ENCODE measurements at regions not wholly inside any gene's neighbourhood (a gene's known extent, or its start where the extent isn't known, plus 50 kb on each side); places are given as distances from the start of the nearest gene placed in this dataset.

DNA sequence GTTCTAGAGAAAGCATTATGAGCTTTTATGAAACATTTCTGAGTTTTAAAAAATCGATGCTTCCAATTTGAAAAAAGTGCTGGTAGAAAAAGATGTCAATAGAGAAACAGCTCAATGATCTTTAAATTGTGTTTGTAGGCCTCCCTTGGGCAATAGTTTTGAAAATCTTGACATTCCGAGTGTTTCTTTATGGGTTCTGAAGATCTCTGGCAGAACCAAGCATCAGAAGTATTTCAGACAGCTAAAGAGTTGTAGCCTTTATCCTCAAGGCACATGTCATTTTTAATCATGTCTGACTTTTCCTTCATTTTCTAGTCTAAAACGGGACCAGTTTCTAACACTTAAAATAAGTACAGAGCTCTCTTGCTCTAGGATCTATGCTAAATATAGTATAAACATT, 188.1 kb upstream of the CBLB start:
- Histone ChIP-seq H3K79me2 (ENCODE audit: low read length) (no peaks in the 10 kb centered on the region), H3K36me3 (ENCODE audit: insufficient read depth, low read length) (no peaks in the 10 kb centered on the region), H3K9ac (ENCODE audit: low read length) (no peak overlapping the region), H3K9me2 (replicated peaks; ENCODE audit: insufficient read depth, low read length) (no peaks in the 10 kb centered on the region), H3K27me3 (ENCODE audit: low read length) (no peaks in the 10 kb centered on the region), H3K27ac (ENCODE audit: low read length) (no peak overlapping the region), H3K4me3 (ENCODE audit: low read length) (no peak overlapping the region), H2AFZ (ENCODE audit: low read length) (no peak overlapping the region), H3K9me3 (ENCODE audit: low read length) (no peaks in the 10 kb centered on the region), H3K4me2 (ENCODE audit: low read depth, low read length, poor library complexity, severe bottlenecking) (no peak overlapping the region), H3K4me1 (ENCODE audit: low read length) (no peaks in the 10 kb centered on the region), H4K20me1 (ENCODE audit: insufficient read depth, low read depth, low read length) (no peaks in the 10 kb centered on the region)
- DNase-seq, result no peak

- Histone ChIP-seq H3K9me2 (replicated peaks; ENCODE audit: insufficient read depth, low read length) (no peaks in the 10 kb centered on the region), H3K36me3 (ENCODE audit: insufficient read depth, low read length) (no peaks in the 10 kb centered on the region), H3K4me1 (ENCODE audit: low read length) (no peaks in the 10 kb centered on the region), H3K4me2 (ENCODE audit: low read depth, low read length, poor library complexity, severe bottlenecking) (no peak overlapping the region), H2AFZ (ENCODE audit: low read length) (no peak overlapping the region), H3K27ac (ENCODE audit: low read length) (no peak overlapping the region), H3K9me3 (ENCODE audit: low read length) (no peaks in the 10 kb centered on the region), H3K4me3 (ENCODE audit: low read length) (no peak overlapping the region), H3K79me2 (ENCODE audit: low read length) (no peaks in the 10 kb centered on the region), H3K9ac (ENCODE audit: low read length) (no peak overlapping the region), H3K27me3 (ENCODE audit: low read length) (no peaks in the 10 kb centered on the region), H4K20me1 (ENCODE audit: insufficient read depth, low read depth, low read length) (no peaks in the 10 kb centered on the region)
- no peak for DNase-seq
These were observed 189.7 kb upstream of the CBLB start for GRCh38 chr3:106058475-106058874.

- H3K4me2 ChIP-seq (ENCODE audit: low read depth, low read length, poor library complexity, severe bottlenecking), result no peak overlapping the region
- no peaks in the 10 kb centered on the region for H4K20me1 ChIP-seq (ENCODE audit: insufficient read depth, low read depth, low read length)
- no peaks in the 10 kb centered on the region for H3K79me2 ChIP-seq (ENCODE audit: low read length)
- no peaks in the 10 kb centered on the region for H3K9me3 ChIP-seq (ENCODE audit: low read length)
- H2AFZ ChIP-seq (ENCODE audit: low read length), result no peak overlapping the region
- H3K4me1 ChIP-seq (ENCODE audit: low read length), result no peaks in the 10 kb centered on the region
- no peaks in the 10 kb centered on the region for H3K9me2 ChIP-seq (replicated peaks; ENCODE audit: insufficient read depth, low read length)
- H3K4me3 ChIP-seq (ENCODE audit: low read length), result no peak overlapping the region
- H3K36me3 ChIP-seq (ENCODE audit: insufficient read depth, low read length), result no peaks in the 10 kb centered on the region
- H3K9ac ChIP-seq (ENCODE audit: low read length), result no peak overlapping the region
- H3K27me3 ChIP-seq (ENCODE audit: low read length), result no peaks in the 10 kb centered on the region
- DNase-seq, result no peak
- H3K27ac ChIP-seq (ENCODE audit: low read length), result no peak overlapping the region
These were observed 191.2 kb upstream of the CBLB start for GRCh38 chr3:106059953-106060517.

DNA sequence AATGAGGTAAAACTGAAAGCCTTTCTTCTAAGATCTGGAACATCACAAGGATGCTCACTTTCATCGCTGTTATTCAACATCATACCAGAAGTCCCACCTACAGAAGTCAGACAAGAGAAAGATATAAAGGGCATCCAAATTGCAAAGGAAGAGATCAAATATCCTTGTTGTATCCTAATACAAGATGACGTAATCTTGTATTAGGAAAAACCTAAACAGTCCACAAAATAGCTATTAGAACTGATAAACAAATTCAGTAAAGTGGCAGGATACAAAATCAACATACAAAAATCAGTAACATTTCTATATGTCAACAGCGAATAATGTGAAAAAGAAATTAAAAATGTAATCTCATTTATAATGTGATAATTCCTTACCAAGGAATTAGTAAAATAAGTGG, 195.1 kb upstream of the CBLB start:
- no peak overlapping the region for H3K4me3 ChIP-seq (ENCODE audit: low read length)
- no peak overlapping the region for H3K9ac ChIP-seq (ENCODE audit: low read length)
- no peaks in the 10 kb centered on the region for H3K79me2 ChIP-seq (ENCODE audit: low read length)
- H3K9me3 ChIP-seq (ENCODE audit: low read length), result no peaks in the 10 kb centered on the region
- H2AFZ ChIP-seq (ENCODE audit: low read length), result no peak overlapping the region
- no peak for DNase-seq
- no peaks in the 10 kb centered on the region for H3K36me3 ChIP-seq (ENCODE audit: insufficient read depth, low read length)
- no peaks in the 10 kb centered on the region for H4K20me1 ChIP-seq (ENCODE audit: insufficient read depth, low read depth, low read length)
- H3K27me3 ChIP-seq (ENCODE audit: low read length), result no peaks in the 10 kb centered on the region
- no peaks in the 10 kb centered on the region for H3K4me1 ChIP-seq (ENCODE audit: low read length)
- H3K4me2 ChIP-seq (ENCODE audit: low read depth, low read length, poor library complexity, severe bottlenecking), result no peak overlapping the region
- H3K27ac ChIP-seq (ENCODE audit: low read length), result no peak overlapping the region
- H3K9me2 ChIP-seq (replicated peaks; ENCODE audit: insufficient read depth, low read length), result no peaks in the 10 kb centered on the region

GRCh38 chr3:106065831-106066230, 197.0 kb upstream of the CBLB start:
- Histone ChIP-seq H3K27me3 (ENCODE audit: low read length) (no peaks in the 10 kb centered on the region), H2AFZ (ENCODE audit: low read length) (no peak overlapping the region), H3K9ac (ENCODE audit: low read length) (no peak overlapping the region), H3K36me3 (ENCODE audit: insufficient read depth, low read length) (no peaks in the 10 kb centered on the region), H3K9me3 (ENCODE audit: low read length) (no peaks in the 10 kb centered on the region), H3K27ac (ENCODE audit: low read length) (no peak overlapping the region), H3K4me1 (ENCODE audit: low read length) (no peaks in the 10 kb centered on the region), H3K4me2 (ENCODE audit: low read depth, low read length, poor library complexity, severe bottlenecking) (no peak overlapping the region), H4K20me1 (ENCODE audit: insufficient read depth, low read depth, low read length) (no peaks in the 10 kb centered on the region), H3K79me2 (ENCODE audit: low read length) (no peaks in the 10 kb centered on the region), H3K4me3 (ENCODE audit: low read length) (no peak overlapping the region), H3K9me2 (replicated peaks; ENCODE audit: insufficient read depth, low read length) (no peaks in the 10 kb centered on the region)
- DNase-seq, result no peak

GRCh38 chr3:106067711-106068110, 198.9 kb upstream of the CBLB start:
- Histone ChIP-seq H3K36me3 (ENCODE audit: insufficient read depth, low read length) (no peaks in the 10 kb centered on the region), H4K20me1 (ENCODE audit: insufficient read depth, low read depth, low read length) (no peaks in the 10 kb centered on the region), H3K27ac (ENCODE audit: low read length) (no peak overlapping the region), H3K9me2 (replicated peaks; ENCODE audit: insufficient read depth, low read length) (no peaks in the 10 kb centered on the region), H3K27me3 (ENCODE audit: low read length) (no peaks in the 10 kb centered on the region), H3K79me2 (ENCODE audit: low read length) (no peaks in the 10 kb centered on the region), H2AFZ (ENCODE audit: low read length) (no peak overlapping the region), H3K9ac (ENCODE audit: low read length) (no peak overlapping the region), H3K4me2 (ENCODE audit: low read depth, low read length, poor library complexity, severe bottlenecking) (no peak overlapping the region), H3K9me3 (ENCODE audit: low read length) (no peaks in the 10 kb centered on the region), H3K4me3 (ENCODE audit: low read length) (no peak overlapping the region), H3K4me1 (ENCODE audit: low read length) (no peaks in the 10 kb centered on the region)
- DNase-seq, result no peak

DNA sequence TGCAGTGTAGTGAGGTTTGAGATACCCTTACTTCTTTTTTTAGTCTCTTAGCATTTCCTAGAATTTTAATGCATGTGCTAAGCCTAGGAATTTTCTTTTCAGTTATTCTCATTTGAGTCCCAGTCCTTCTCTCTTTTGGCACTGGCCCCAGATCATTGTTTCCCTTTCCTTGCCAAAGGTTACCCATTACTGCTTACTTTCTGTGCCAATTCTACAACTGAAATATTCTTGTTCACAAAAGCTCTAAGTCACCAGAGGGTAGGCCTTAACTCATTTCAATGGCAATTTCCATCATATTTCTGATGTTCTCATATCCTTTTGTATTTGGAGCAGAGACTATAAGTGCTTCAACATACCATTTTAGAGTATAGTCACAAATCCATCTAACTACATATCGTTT, 199.6 kb upstream of the CBLB start:
- Histone ChIP-seq H3K27me3 (ENCODE audit: low read length) (no peaks in the 10 kb centered on the region), H2AFZ (ENCODE audit: low read length) (no peak overlapping the region), H3K4me3 (ENCODE audit: low read length) (no peak overlapping the region), H3K27ac (ENCODE audit: low read length) (no peak overlapping the region), H3K9ac (ENCODE audit: low read length) (no peak overlapping the region), H4K20me1 (ENCODE audit: insufficient read depth, low read depth, low read length) (no peaks in the 10 kb centered on the region), H3K79me2 (ENCODE audit: low read length) (no peaks in the 10 kb centered on the region), H3K4me2 (ENCODE audit: low read depth, low read length, poor library complexity, severe bottlenecking) (no peak overlapping the region), H3K4me1 (ENCODE audit: low read length) (no peaks in the 10 kb centered on the region), H3K9me2 (replicated peaks; ENCODE audit: insufficient read depth, low read length) (no peaks in the 10 kb centered on the region), H3K9me3 (ENCODE audit: low read length) (no peaks in the 10 kb centered on the region), H3K36me3 (ENCODE audit: insufficient read depth, low read length) (no peaks in the 10 kb centered on the region)
- no peak for DNase-seq

DNA sequence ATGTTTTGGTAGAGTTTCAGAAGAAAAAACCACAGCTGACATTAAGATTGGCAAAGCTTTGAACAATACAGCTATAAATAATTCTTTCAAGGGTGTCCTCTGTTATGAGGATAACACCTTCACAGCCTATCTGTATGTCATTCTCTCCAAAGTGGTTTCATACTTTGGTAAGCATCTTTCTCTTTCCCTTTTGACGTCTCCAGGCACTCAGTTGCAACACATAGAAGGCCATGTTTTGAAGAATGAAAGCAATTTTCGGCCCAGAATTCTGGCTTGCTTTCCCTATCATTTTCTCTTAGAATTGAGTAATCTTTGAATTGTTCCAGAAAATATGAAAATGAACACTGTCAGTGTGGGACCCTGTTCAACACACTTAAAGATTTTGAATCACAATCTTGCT, 200.0 kb upstream of the CBLB start:
- Histone ChIP-seq H3K9ac (ENCODE audit: low read length) (no peak overlapping the region), H3K27me3 (ENCODE audit: low read length) (no peaks in the 10 kb centered on the region), H3K4me1 (ENCODE audit: low read length) (no peaks in the 10 kb centered on the region), H3K9me2 (replicated peaks; ENCODE audit: insufficient read depth, low read length) (no peaks in the 10 kb centered on the region), H3K79me2 (ENCODE audit: low read length) (no peaks in the 10 kb centered on the region), H3K27ac (ENCODE audit: low read length) (no peak overlapping the region), H2AFZ (ENCODE audit: low read length) (no peak overlapping the region), H3K4me2 (ENCODE audit: low read depth, low read length, poor library complexity, severe bottlenecking) (no peak overlapping the region), H3K9me3 (ENCODE audit: low read length) (no peaks in the 10 kb centered on the region), H4K20me1 (ENCODE audit: insufficient read depth, low read depth, low read length) (no peaks in the 10 kb centered on the region), H3K36me3 (ENCODE audit: insufficient read depth, low read length) (no peaks in the 10 kb centered on the region), H3K4me3 (ENCODE audit: low read length) (no peak overlapping the region)
- no peak for DNase-seq

GRCh38 chr3:106070187-106070586, 201.4 kb upstream of the CBLB start:
- Histone ChIP-seq H4K20me1 (ENCODE audit: insufficient read depth, low read depth, low read length) (no peaks in the 10 kb centered on the region), H3K9me2 (replicated peaks; ENCODE audit: insufficient read depth, low read length) (no peaks in the 10 kb centered on the region), H3K27ac (ENCODE audit: low read length) (no peak overlapping the region), H3K9ac (ENCODE audit: low read length) (no peak overlapping the region), H3K4me2 (ENCODE audit: low read depth, low read length, poor library complexity, severe bottlenecking) (no peak overlapping the region), H3K4me1 (ENCODE audit: low read length) (no peaks in the 10 kb centered on the region), H2AFZ (ENCODE audit: low read length) (no peak overlapping the region), H3K36me3 (ENCODE audit: insufficient read depth, low read length) (no peaks in the 10 kb centered on the region), H3K4me3 (ENCODE audit: low read length) (no peak overlapping the region), H3K27me3 (ENCODE audit: low read length) (no peaks in the 10 kb centered on the region), H3K79me2 (ENCODE audit: low read length) (no peaks in the 10 kb centered on the region), H3K9me3 (ENCODE audit: low read length) (no peaks in the 10 kb centered on the region)
- no peak for DNase-seq

Data from Karpas-422 (cell line).